Neural cell (in vitro differentiated cells): ENCODE measurements at regions not wholly inside any gene's neighbourhood (a gene's known extent, or its start where the extent isn't known, plus 50 kb on each side); places are given as distances from the start of the nearest gene placed in this dataset.

Experiments
- H2AFZ ChIP-seq: fragments of 200-600, 300-800 bp; sonication (generic), shearing (Covaris generic); 2 replicates; pipeline ENCODE4 v1.6.0; 2014; ENCODE audit warnings: low read depth, mild to moderate bottlenecking, antibody characterized with exemption, low read length, moderate library complexity
- H3F3A ChIP-seq: fragments of 200-600 bp; shearing (Covaris generic); 2 replicates; pipeline ENCODE4 v1.6.1; 2016; ENCODE audit warnings: mild to moderate bottlenecking, moderate library complexity, mixed read lengths, antibody characterized with exemption, low read length; ENCODE audit not compliant: insufficient read depth, poor library complexity, severe bottlenecking
- H3K27ac ChIP-seq: fragments of 200-600, 300-800 bp; sonication (generic), shearing (Covaris generic); 2 replicates; pipeline ENCODE4 v1.5.1; 2014; ENCODE audit warnings: mild to moderate bottlenecking, low read length, moderate library complexity
- H3K27me3 ChIP-seq: fragments of 300-800, 200-600 bp; sonication (generic), shearing (Covaris generic); 2 replicates; pipeline ENCODE4 v1.6.0; 2014; ENCODE audit warnings: mild to moderate bottlenecking, low read depth, low read length, moderate library complexity; ENCODE audit not compliant: insufficient read depth
- H3K36me3 ChIP-seq: fragments of 300-800, 200-600 bp; sonication (generic), shearing (Covaris generic); 2 replicates; pipeline ENCODE4 v1.5.1; 2014; ENCODE audit warnings: mild to moderate bottlenecking, antibody characterized with exemption, low read length, moderate library complexity; ENCODE audit not compliant: insufficient read depth
- H3K4me2 ChIP-seq: fragments of 300-800, 200-600 bp; sonication (generic), shearing (Covaris generic); 2 replicates; pipeline ENCODE4 v1.6.0; 2014; ENCODE audit warnings: mild to moderate bottlenecking, low read length
- H3K4me3 ChIP-seq: fragments of 300-800, 200-600 bp; sonication (generic), shearing (Covaris generic); 2 replicates; pipeline ENCODE4 v1.5.1; 2014; ENCODE audit warnings: mild to moderate bottlenecking, low read length, moderate library complexity
- H3K79me2 ChIP-seq: fragments of 200-600 bp; shearing (Covaris generic); replicated peaks from 2 replicates; pipeline ENCODE4 v1.6.0; 2014; ENCODE audit warnings: mild to moderate bottlenecking, low read length, moderate library complexity; ENCODE audit not compliant: insufficient read depth
- H3K9ac ChIP-seq: fragments of 300-800, 200-600 bp; sonication (generic), shearing (Covaris generic); 2 replicates; pipeline ENCODE4 v1.6.1; 2016; ENCODE audit warnings: mild to moderate bottlenecking, low read length, mixed read lengths
- H3K9me2 ChIP-seq: fragments of 200-600 bp; shearing (Covaris generic); 2 replicates; pipeline ENCODE4 v1.6.1; 2016; ENCODE audit warnings: mild to moderate bottlenecking, low read length, mixed read lengths; ENCODE audit not compliant: insufficient read depth
- H3K9me3 ChIP-seq: fragments of 200-600, 300-800 bp; sonication (generic), shearing (Covaris generic); 2 replicates; pipeline ENCODE4 v1.6.1; 2016; ENCODE audit warnings: mild to moderate bottlenecking, mixed run types, low read length, moderate library complexity, mixed read lengths
- H4K20me1 ChIP-seq: fragments of 200-600 bp; shearing (Covaris generic); 2 replicates; pipeline ENCODE4 v1.6.1; 2016; ENCODE audit warnings: mild to moderate bottlenecking, mixed run types; ENCODE audit not compliant: insufficient read depth
- EP300 ChIP-seq: fragments of 450-650 bp; conservative IDR thresholded peaks from 2 replicates; pipeline ENCODE4 v1.6.1; 2014; ENCODE audit warnings: antibody characterized with exemption, mild to moderate bottlenecking, moderate library complexity; ENCODE audit not compliant: poor library complexity, severe bottlenecking
- EZH2 ChIP-seq: fragments of 200-600, 300-800 bp; shearing (Covaris generic), sonication (generic); IDR thresholded peaks from 2 replicates; pipeline ENCODE4 v1.6.1; 2014; ENCODE audit warnings: antibody characterized with exemption, low read length, borderline replicate concordance, mild to moderate bottlenecking; ENCODE audit not compliant: insufficient read depth, poor library complexity, severe bottlenecking
- MXI1 ChIP-seq: fragments of 450-650 bp; conservative IDR thresholded peaks from 2 replicates; pipeline ENCODE4 v1.6.1; 2014; ENCODE audit warnings: antibody characterized with exemption, mild to moderate bottlenecking; ENCODE audit not compliant: poor library complexity, severe bottlenecking
- POLR2AphosphoS5 ChIP-seq: IDR thresholded peaks from 2 replicates; pipeline ENCODE4 v1.6.1; 2012
- RAD21 ChIP-seq: fragments of 450-650 bp; conservative IDR thresholded peaks from 2 replicates; pipeline ENCODE4 v1.6.1; 2014; ENCODE audit warnings: antibody characterized with exemption, mild to moderate bottlenecking, moderate library complexity
- SMC3 ChIP-seq: fragments of 450-650 bp; conservative IDR thresholded peaks from 2 replicates; pipeline ENCODE4 v1.6.1; 2014; ENCODE audit warnings: antibody characterized with exemption, mild to moderate bottlenecking, moderate library complexity; ENCODE audit not compliant: poor library complexity
- TAF1 ChIP-seq: IDR thresholded peaks from 2 replicates; pipeline ENCODE4 v1.6.1; 2012; ENCODE audit warnings: low read depth
- TF ChIP-seq, protein P1 (sequence below): IDR thresholded peaks from 2 replicates; pipeline ENCODE4 v1.6.1; 2012; ENCODE audit warnings: borderline replicate concordance
- TF ChIP-seq, protein P2 (sequence below): fragments of 450-650 bp; IDR thresholded peaks from 2 replicates; pipeline ENCODE4 v1.5.1; 2014; ENCODE audit warnings: antibody characterized with exemption, mild to moderate bottlenecking, moderate library complexity; ENCODE audit not compliant: poor library complexity, severe bottlenecking

DNA sequence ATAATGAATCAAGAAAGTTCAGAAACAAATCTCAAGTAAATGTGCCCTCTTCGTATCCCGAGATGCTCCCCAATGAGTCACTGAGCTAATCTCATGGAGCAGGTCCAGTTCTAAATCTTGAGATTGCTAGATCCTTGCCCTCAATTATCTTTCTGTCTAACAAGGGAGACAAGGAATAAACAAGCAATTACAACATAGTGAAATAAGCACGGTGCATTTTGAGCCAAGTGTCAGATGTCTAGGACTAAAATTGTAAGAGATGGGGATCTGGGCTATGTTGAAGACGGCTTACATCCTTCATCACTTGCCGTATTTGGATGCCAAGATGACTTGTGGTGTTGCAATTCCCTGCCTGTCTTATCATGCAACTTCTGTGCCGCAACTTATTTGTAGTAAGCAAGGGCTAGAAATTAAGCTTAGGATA, 56.5 kb upstream of the ADGRF1 start:
- Histone ChIP-seq H3K79me2 (no peaks in the 10 kb centered on the region), H3K36me3 (no peaks in the 10 kb centered on the region), H3K9me2 (no peaks in the 10 kb centered on the region), H2AFZ (no peak overlapping the region), H3F3A (no peaks in the 10 kb centered on the region), H3K4me3 (no peak overlapping the region), H3K9ac (no peak overlapping the region), H3K27ac (no peak overlapping the region), H4K20me1 (no peaks in the 10 kb centered on the region), H3K9me3 (no peaks in the 10 kb centered on the region), H3K27me3 (no peaks in the 10 kb centered on the region), H3K4me2 (no peak overlapping the region)
- no peak for TF ChIP-seq MXI1
- TF ChIP-seq, protein P1, sequence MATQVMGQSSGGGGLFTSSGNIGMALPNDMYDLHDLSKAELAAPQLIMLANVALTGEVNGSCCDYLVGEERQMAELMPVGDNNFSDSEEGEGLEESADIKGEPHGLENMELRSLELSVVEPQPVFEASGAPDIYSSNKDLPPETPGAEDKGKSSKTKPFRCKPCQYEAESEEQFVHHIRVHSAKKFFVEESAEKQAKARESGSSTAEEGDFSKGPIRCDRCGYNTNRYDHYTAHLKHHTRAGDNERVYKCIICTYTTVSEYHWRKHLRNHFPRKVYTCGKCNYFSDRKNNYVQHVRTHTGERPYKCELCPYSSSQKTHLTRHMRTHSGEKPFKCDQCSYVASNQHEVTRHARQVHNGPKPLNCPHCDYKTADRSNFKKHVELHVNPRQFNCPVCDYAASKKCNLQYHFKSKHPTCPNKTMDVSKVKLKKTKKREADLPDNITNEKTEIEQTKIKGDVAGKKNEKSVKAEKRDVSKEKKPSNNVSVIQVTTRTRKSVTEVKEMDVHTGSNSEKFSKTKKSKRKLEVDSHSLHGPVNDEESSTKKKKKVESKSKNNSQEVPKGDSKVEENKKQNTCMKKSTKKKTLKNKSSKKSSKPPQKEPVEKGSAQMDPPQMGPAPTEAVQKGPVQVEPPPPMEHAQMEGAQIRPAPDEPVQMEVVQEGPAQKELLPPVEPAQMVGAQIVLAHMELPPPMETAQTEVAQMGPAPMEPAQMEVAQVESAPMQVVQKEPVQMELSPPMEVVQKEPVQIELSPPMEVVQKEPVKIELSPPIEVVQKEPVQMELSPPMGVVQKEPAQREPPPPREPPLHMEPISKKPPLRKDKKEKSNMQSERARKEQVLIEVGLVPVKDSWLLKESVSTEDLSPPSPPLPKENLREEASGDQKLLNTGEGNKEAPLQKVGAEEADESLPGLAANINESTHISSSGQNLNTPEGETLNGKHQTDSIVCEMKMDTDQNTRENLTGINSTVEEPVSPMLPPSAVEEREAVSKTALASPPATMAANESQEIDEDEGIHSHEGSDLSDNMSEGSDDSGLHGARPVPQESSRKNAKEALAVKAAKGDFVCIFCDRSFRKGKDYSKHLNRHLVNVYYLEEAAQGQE = no peak
- no peak for TF ChIP-seq SMC3
- no peak for TF ChIP-seq POLR2AphosphoS5
- TF ChIP-seq EZH2 = no peak
- TF ChIP-seq, protein P2, sequence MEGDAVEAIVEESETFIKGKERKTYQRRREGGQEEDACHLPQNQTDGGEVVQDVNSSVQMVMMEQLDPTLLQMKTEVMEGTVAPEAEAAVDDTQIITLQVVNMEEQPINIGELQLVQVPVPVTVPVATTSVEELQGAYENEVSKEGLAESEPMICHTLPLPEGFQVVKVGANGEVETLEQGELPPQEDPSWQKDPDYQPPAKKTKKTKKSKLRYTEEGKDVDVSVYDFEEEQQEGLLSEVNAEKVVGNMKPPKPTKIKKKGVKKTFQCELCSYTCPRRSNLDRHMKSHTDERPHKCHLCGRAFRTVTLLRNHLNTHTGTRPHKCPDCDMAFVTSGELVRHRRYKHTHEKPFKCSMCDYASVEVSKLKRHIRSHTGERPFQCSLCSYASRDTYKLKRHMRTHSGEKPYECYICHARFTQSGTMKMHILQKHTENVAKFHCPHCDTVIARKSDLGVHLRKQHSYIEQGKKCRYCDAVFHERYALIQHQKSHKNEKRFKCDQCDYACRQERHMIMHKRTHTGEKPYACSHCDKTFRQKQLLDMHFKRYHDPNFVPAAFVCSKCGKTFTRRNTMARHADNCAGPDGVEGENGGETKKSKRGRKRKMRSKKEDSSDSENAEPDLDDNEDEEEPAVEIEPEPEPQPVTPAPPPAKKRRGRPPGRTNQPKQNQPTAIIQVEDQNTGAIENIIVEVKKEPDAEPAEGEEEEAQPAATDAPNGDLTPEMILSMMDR = no peak
- no peak for TF ChIP-seq EP300
- TF ChIP-seq RAD21 = no peak
- no peak for TF ChIP-seq TAF1

DNA sequence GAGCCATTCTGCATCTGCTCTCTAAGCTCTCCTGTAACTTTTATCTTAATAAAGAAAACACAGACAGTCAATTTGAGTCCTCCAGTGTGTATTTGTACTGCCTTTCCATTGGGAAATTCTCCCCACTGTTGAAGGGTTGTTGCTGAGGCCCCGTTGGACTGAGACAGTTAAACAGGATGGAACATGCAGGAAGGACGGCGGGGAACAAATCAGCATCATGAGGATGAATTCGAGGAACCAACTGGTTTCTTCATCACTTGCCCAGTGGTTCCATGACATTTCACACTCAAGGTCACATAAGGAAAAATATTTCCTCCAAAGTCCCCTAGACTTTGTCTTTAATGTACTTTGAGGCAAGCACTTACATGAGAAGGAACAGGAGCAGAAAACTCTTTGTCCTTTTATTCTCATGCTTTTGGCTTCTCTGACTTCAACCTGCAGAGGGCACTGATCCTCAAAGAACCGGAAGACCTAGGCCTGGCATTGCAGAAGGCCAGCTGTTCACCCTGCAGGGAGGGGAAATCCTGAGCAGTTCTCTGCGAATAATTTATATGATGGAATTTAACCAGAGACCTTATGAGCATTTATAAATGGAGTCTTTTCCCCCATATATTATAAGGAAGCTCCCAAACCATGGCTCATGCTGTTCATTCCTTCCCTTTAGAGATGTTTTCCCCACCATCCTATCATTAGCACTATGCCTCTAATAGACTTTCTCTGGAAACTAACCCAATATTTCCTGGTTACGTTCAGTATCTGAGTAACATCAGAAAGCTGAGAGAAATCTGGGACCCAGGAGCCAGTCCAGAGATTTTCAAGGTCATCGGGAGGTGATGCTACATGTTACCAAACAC, 55.2 kb upstream of the ADGRF1 start:
- Histone ChIP-seq H2AFZ (no peak overlapping the region), H3K4me2 (no peak overlapping the region), H3K9ac (no peak overlapping the region), H3K79me2 (no peaks in the 10 kb centered on the region), H3K9me2 (no peaks in the 10 kb centered on the region), H4K20me1 (no peaks in the 10 kb centered on the region), H3F3A (no peaks in the 10 kb centered on the region), H3K4me3 (no peak overlapping the region), H3K27ac (no peak overlapping the region), H3K9me3 (no peaks in the 10 kb centered on the region), H3K27me3 (no peaks in the 10 kb centered on the region), H3K36me3 (no peaks in the 10 kb centered on the region)
- no peak for TF ChIP-seq EZH2
- peak; percentile 93 for TF ChIP-seq SMC3
- TF ChIP-seq TAF1 = no peak
- TF ChIP-seq, protein P1 = no peak
- TF ChIP-seq, protein P2 = peak; percentile 87
- no peak for TF ChIP-seq EP300
- TF ChIP-seq RAD21 = peak; percentile 90
- TF ChIP-seq POLR2AphosphoS5 = no peak
- TF ChIP-seq MXI1 = no peak
